GM12891 (cell line): ENCODE measurements at regions not wholly inside any gene's neighbourhood (a gene's known extent, or its start where the extent isn't known, plus 50 kb on each side); places are given as distances from the start of the nearest gene placed in this dataset.
"Not testable (repeated sequence)": the region's sequence is repeated elsewhere in the genome, so short reads cannot be mapped to it uniquely, and the experiment has no call there.

Experiments used
- PAX5 ChIP-seq: IDR thresholded peaks from 2 replicates; pipeline ENCODE4 v1.6.1; 2011; ENCODE audit warnings: low read length, moderate library complexity, mild to moderate bottlenecking; ENCODE audit not compliant: insufficient read depth, severe bottlenecking
- POLR2A ChIP-seq: IDR thresholded peaks from 2 replicates; pipeline ENCODE4 v1.6.1; 2011; ENCODE audit warnings: low read depth, low read length, control low read depth
- POLR2AphosphoS5 ChIP-seq: IDR thresholded peaks from 2 replicates; pipeline ENCODE4 v1.6.1; 2011; ENCODE audit warnings: low read depth, low read length, control low read depth
- SPI1 ChIP-seq: IDR thresholded peaks from 2 replicates; pipeline ENCODE4 v1.6.1; 2011; ENCODE audit warnings: low read depth, low read length, control low read depth
- TAF1 ChIP-seq: IDR thresholded peaks from 2 replicates; pipeline ENCODE4 v1.6.1; 2011; ENCODE audit warnings: low read depth, low read length, control low read depth

GRCh38 chr5:173387293-173387692 lies 59.1 kb upstream of the STC2 start:
- TF ChIP-seq POLR2AphosphoS5, POLR2A, TAF1, PAX5, SPI1: not testable (repeated sequence)
